Suprapubic skin (tissue), 3 donors: ENCODE measurements at regions not wholly inside any gene's neighbourhood (a gene's known extent, or its start where the extent isn't known, plus 50 kb on each side); places are given as distances from the start of the nearest gene placed in this dataset.

Source experiments
- EP300 ChIP-seq: sonication (generic); formaldehyde crosslinking; IDR thresholded peaks from one replicate; pipeline ENCODE4 v1.6.1; 2017; ENCODE audit warnings: antibody characterized with exemption
- POLR2A ChIP-seq, 2 donors: fragments of 450-650 bp; IDR thresholded peaks; one replicate each; pipeline ENCODE4 v1.6.1; 2017; ENCODE audit warnings: antibody characterized with exemption in 2 of 2, mild to moderate bottlenecking in 2 of 2, moderate library complexity in 2 of 2
- TF ChIP-seq, protein P1 (sequence below), 2 donors: fragments of 200-600 bp in 1 of 2; fragments of 450-650 bp in 1 of 2; sonication (generic) in 1 of 2; IDR thresholded peaks; one replicate each; pipeline ENCODE4 v1.5.1; 2016 to 2019; ENCODE audit warnings: antibody characterized with exemption in 2 of 2, mild to moderate bottlenecking in 1 of 2, moderate library complexity in 1 of 2

GRCh38 chr4:22969287-22969896 lies 276.7 kb downstream of the GBA3 start:
- TF ChIP-seq, protein P1, sequence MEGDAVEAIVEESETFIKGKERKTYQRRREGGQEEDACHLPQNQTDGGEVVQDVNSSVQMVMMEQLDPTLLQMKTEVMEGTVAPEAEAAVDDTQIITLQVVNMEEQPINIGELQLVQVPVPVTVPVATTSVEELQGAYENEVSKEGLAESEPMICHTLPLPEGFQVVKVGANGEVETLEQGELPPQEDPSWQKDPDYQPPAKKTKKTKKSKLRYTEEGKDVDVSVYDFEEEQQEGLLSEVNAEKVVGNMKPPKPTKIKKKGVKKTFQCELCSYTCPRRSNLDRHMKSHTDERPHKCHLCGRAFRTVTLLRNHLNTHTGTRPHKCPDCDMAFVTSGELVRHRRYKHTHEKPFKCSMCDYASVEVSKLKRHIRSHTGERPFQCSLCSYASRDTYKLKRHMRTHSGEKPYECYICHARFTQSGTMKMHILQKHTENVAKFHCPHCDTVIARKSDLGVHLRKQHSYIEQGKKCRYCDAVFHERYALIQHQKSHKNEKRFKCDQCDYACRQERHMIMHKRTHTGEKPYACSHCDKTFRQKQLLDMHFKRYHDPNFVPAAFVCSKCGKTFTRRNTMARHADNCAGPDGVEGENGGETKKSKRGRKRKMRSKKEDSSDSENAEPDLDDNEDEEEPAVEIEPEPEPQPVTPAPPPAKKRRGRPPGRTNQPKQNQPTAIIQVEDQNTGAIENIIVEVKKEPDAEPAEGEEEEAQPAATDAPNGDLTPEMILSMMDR (IDR thresholded peaks at IDR 0.05) = no peak
- TF ChIP-seq POLR2A (IDR thresholded peaks at IDR 0.05) = no peak
- TF ChIP-seq EP300 = no peak
